ENCODE measurements at regions not wholly inside any gene's neighbourhood (a gene's known extent, or its start where the extent isn't known, plus 50 kb on each side); places are given as distances from the start of the nearest gene placed in this dataset.

GRCh38 chr2:49225126-49225525 lies 70.8 kb upstream of the FSHR start:
- Mint-ChIP-seq H3K4me1 (ENCODE audit: low read depth, unreplicated experiment) (no peaks in the 10 kb centered on the region), H3K27ac (ENCODE audit: unreplicated experiment) (no peak overlapping the region), H3K27me3 (ENCODE audit: unreplicated experiment) (peaks cover 1% of the 10 kb centered on the region), H3K9me3 (ENCODE audit: unreplicated experiment) (no peaks in the 10 kb centered on the region), H3K4me3 (ENCODE audit: unreplicated experiment) (no peak overlapping the region), H3K36me3 (ENCODE audit: unreplicated experiment) (no peaks in the 10 kb centered on the region)
- no peak for DNase-seq
- TF ChIP-seq CTCF (IDR thresholded peaks at IDR 0.05; ENCODE audit: partially characterized antibody, unreplicated experiment), result no peak

GRCh38 chr2:49224426-49225010 lies 70.2 kb upstream of the FSHR start:
- TF ChIP-seq CTCF (IDR thresholded peaks at IDR 0.05; ENCODE audit: partially characterized antibody, unreplicated experiment), result no peak
- Mint-ChIP-seq H3K27ac (ENCODE audit: unreplicated experiment) (no peak overlapping the region), H3K9me3 (ENCODE audit: unreplicated experiment) (no peaks in the 10 kb centered on the region), H3K4me1 (ENCODE audit: low read depth, unreplicated experiment) (no peaks in the 10 kb centered on the region), H3K27me3 (ENCODE audit: unreplicated experiment) (peaks cover 1% of the 10 kb centered on the region), H3K4me3 (ENCODE audit: unreplicated experiment) (no peak overlapping the region), H3K36me3 (ENCODE audit: unreplicated experiment) (no peaks in the 10 kb centered on the region)
- no peak for DNase-seq

GRCh38 chr2:49222975-49223528 lies 68.7 kb upstream of the FSHR start:
- TF ChIP-seq CTCF (IDR thresholded peaks at IDR 0.05; ENCODE audit: partially characterized antibody, unreplicated experiment), result no peak
- Mint-ChIP-seq H3K4me3 (ENCODE audit: unreplicated experiment) (no peak overlapping the region), H3K4me1 (ENCODE audit: low read depth, unreplicated experiment) (no peaks in the 10 kb centered on the region), H3K27me3 (ENCODE audit: unreplicated experiment) (peaks cover 1% of the 10 kb centered on the region), H3K36me3 (ENCODE audit: unreplicated experiment) (no peaks in the 10 kb centered on the region), H3K9me3 (ENCODE audit: unreplicated experiment) (no peaks in the 10 kb centered on the region), H3K27ac (ENCODE audit: unreplicated experiment) (no peak overlapping the region)
- no peak for DNase-seq

GRCh38 chr2:49219741-49220140 lies 65.4 kb upstream of the FSHR start:
- Mint-ChIP-seq H3K4me3 (ENCODE audit: unreplicated experiment) (no peak overlapping the region), H3K9me3 (ENCODE audit: unreplicated experiment) (no peaks in the 10 kb centered on the region), H3K36me3 (ENCODE audit: unreplicated experiment) (no peaks in the 10 kb centered on the region), H3K27ac (ENCODE audit: unreplicated experiment) (no peak overlapping the region), H3K27me3 (ENCODE audit: unreplicated experiment) (no peaks in the 10 kb centered on the region), H3K4me1 (ENCODE audit: low read depth, unreplicated experiment) (no peaks in the 10 kb centered on the region)
- no peak for TF ChIP-seq CTCF (IDR thresholded peaks at IDR 0.05; ENCODE audit: partially characterized antibody, unreplicated experiment)
- DNase-seq, result no peak

GRCh38 chr2:49210191-49210590 lies 55.9 kb upstream of the FSHR start:
- Mint-ChIP-seq H3K36me3 (ENCODE audit: unreplicated experiment) (no peaks in the 10 kb centered on the region), H3K9me3 (ENCODE audit: unreplicated experiment) (no peaks in the 10 kb centered on the region), H3K27ac (ENCODE audit: unreplicated experiment) (no peak overlapping the region), H3K27me3 (ENCODE audit: unreplicated experiment) (no peaks in the 10 kb centered on the region), H3K4me3 (ENCODE audit: unreplicated experiment) (no peak overlapping the region), H3K4me1 (ENCODE audit: low read depth, unreplicated experiment) (no peaks in the 10 kb centered on the region)
- no peak for TF ChIP-seq CTCF (IDR thresholded peaks at IDR 0.05; ENCODE audit: partially characterized antibody, unreplicated experiment)
- DNase-seq, result no peak

Data from glutamatergic neuron (in vitro differentiated cells).